RPMI7951 (cell line): ENCODE measurements at regions not wholly inside any gene's neighbourhood (a gene's known extent, or its start where the extent isn't known, plus 50 kb on each side); places are given as distances from the start of the nearest gene placed in this dataset.

ENCODE experiments used
- DNase-seq: peaks from one replicate; pipeline ENCODE4 v3.0.0-alpha.2; 2012; ENCODE audit warnings: low read depth

GRCh38 chr9:129400971-129401622, 219.8 kb downstream of the C9orf50 start:
- no peak for DNase-seq

- DNase-seq, result no peak
Measured at GRCh38 chr9:129400001-129400970, 220.6 kb downstream of the C9orf50 start.

GRCh38 chr9:129399634-129399990, 221.3 kb downstream of the C9orf50 start:
- DNase-seq, result no peak

GRCh38 chr9:129398961-129399633, 221.0 kb upstream of the IER5L start:
- no peak for DNase-seq

- no peak for DNase-seq
Measured at GRCh38 chr9:129398101-129398960, 220.3 kb upstream of the IER5L start.

GRCh38 chr9:129397335-129397734, 219.3 kb upstream of the IER5L start:
- DNase-seq, result no peak

GRCh38 chr9:129396365-129396708, 218.3 kb upstream of the IER5L start:
- DNase-seq, result no peak

- no peak for DNase-seq
Measured at GRCh38 chr9:129395633-129396364, 217.7 kb upstream of the IER5L start.

- DNase-seq, result no peak
Measured at GRCh38 chr9:129394886-129395279, 216.8 kb upstream of the IER5L start.

GRCh38 chr9:129394061-129394885, 216.2 kb upstream of the IER5L start:
- DNase-seq, result no peak

GRCh38 chr9:129393064-129393463, 215.0 kb upstream of the IER5L start:
- DNase-seq, result no peak

- DNase-seq, result no peak
Measured at GRCh38 chr9:129392093-129392541, 214.1 kb upstream of the IER5L start.

GRCh38 chr9:129391221-129391661, 213.2 kb upstream of the IER5L start:
- no peak for DNase-seq

- DNase-seq, result no peak
Measured at GRCh38 chr9:129390541-129390940, 212.5 kb upstream of the IER5L start.

GRCh38 chr9:129387822-129388221, 209.8 kb upstream of the IER5L start:
- DNase-seq, result no peak

GRCh38 chr9:129386812-129387177, 208.7 kb upstream of the IER5L start:
- no peak for DNase-seq

GRCh38 chr9:129385211-129385934, 207.3 kb upstream of the IER5L start:
- DNase-seq, result no peak

- DNase-seq, result no peak
Measured at GRCh38 chr9:129384491-129385210, 206.6 kb upstream of the IER5L start.
